Esophagus squamous epithelium (tissue), 4 donors: ENCODE measurements at regions not wholly inside any gene's neighbourhood (a gene's known extent, or its start where the extent isn't known, plus 50 kb on each side); places are given as distances from the start of the nearest gene placed in this dataset.

Experiments
- POLR2A ChIP-seq, 4 donors: fragments of 450-650 bp; IDR thresholded peaks; one replicate each; pipeline ENCODE4 v1.6.1; 2017; ENCODE audit warnings: antibody characterized with exemption in 4 of 4, mild to moderate bottlenecking in 4 of 4, moderate library complexity in 3 of 4
- TF ChIP-seq, protein P1 (sequence below), 6 experiments: fragments of 450-650 bp in 4 of 6; fragments of 200-600 bp in 2 of 6; sonication (generic) in 2 of 6; IDR thresholded peaks; one replicate each; pipeline ENCODE4 v1.5.1; 2016 to 2019; ENCODE audit warnings: antibody characterized with exemption in 6 of 6, mild to moderate bottlenecking in 4 of 6, moderate library complexity in 4 of 6

- TF ChIP-seq, protein P1, sequence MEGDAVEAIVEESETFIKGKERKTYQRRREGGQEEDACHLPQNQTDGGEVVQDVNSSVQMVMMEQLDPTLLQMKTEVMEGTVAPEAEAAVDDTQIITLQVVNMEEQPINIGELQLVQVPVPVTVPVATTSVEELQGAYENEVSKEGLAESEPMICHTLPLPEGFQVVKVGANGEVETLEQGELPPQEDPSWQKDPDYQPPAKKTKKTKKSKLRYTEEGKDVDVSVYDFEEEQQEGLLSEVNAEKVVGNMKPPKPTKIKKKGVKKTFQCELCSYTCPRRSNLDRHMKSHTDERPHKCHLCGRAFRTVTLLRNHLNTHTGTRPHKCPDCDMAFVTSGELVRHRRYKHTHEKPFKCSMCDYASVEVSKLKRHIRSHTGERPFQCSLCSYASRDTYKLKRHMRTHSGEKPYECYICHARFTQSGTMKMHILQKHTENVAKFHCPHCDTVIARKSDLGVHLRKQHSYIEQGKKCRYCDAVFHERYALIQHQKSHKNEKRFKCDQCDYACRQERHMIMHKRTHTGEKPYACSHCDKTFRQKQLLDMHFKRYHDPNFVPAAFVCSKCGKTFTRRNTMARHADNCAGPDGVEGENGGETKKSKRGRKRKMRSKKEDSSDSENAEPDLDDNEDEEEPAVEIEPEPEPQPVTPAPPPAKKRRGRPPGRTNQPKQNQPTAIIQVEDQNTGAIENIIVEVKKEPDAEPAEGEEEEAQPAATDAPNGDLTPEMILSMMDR (IDR thresholded peaks at IDR 0.05) = no peak
- TF ChIP-seq POLR2A (IDR thresholded peaks at IDR 0.05) = no peak
Measured at GRCh38 chr7:3154317-3154716, 110.7 kb upstream of the CARD11 start.
